ENCODE measurements at regions not wholly inside any gene's neighbourhood (a gene's known extent, or its start where the extent isn't known, plus 50 kb on each side); places are given as distances from the start of the nearest gene placed in this dataset.

DNA sequence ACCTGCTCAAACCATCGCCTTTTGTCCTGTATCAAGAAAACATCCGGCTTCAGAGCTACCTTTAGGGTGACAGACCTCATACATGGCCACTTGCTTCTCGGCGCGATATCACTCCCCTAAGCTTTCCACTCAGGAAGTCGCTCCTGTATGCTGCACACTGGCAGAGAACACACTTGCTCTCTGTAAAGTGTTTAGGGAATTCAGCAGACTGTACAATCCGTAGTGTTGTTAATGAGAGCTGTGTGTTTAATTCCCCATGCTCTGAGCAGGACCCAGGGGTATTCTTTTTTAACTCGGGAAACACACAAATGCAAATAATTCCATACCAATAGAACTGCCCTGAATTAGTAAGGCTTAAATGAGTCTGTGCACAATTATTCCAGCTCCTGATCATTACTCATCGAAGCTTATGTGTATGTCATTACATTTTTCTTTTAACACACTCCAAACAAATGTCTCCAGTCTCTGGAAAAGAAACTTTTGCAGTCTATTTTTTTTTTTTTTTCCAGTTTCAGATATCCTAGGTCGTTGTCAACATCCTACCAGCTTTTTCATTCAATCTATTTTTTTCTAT, 338.7 kb upstream of the ARID1B start:
- Histone ChIP-seq H3K4me1 (ENCODE audit: insufficient read depth) (no peaks in the 10 kb centered on the region), H3K36me3 (no peaks in the 10 kb centered on the region), H3K27me3 (no peaks in the 10 kb centered on the region), H3K4me3 (no peak overlapping the region), H3K9me3 (no peaks in the 10 kb centered on the region), H3K27ac (no peak overlapping the region)
- intact Hi-C loops (cut with DNase I), result no loop called here
- DNase-seq, result no peak
- TF ChIP-seq POLR2A (IDR thresholded peaks at IDR 0.05) (no peak), EP300 (IDR thresholded peaks at IDR 0.05) (no peak)
- TF ChIP-seq, protein P1, sequence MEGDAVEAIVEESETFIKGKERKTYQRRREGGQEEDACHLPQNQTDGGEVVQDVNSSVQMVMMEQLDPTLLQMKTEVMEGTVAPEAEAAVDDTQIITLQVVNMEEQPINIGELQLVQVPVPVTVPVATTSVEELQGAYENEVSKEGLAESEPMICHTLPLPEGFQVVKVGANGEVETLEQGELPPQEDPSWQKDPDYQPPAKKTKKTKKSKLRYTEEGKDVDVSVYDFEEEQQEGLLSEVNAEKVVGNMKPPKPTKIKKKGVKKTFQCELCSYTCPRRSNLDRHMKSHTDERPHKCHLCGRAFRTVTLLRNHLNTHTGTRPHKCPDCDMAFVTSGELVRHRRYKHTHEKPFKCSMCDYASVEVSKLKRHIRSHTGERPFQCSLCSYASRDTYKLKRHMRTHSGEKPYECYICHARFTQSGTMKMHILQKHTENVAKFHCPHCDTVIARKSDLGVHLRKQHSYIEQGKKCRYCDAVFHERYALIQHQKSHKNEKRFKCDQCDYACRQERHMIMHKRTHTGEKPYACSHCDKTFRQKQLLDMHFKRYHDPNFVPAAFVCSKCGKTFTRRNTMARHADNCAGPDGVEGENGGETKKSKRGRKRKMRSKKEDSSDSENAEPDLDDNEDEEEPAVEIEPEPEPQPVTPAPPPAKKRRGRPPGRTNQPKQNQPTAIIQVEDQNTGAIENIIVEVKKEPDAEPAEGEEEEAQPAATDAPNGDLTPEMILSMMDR (IDR thresholded peaks at IDR 0.05), result no peak
- 51 to 60% (median 55%) methylated on average over 10 of the region's 10 CpGs for WGBS, 3 donors

DNA sequence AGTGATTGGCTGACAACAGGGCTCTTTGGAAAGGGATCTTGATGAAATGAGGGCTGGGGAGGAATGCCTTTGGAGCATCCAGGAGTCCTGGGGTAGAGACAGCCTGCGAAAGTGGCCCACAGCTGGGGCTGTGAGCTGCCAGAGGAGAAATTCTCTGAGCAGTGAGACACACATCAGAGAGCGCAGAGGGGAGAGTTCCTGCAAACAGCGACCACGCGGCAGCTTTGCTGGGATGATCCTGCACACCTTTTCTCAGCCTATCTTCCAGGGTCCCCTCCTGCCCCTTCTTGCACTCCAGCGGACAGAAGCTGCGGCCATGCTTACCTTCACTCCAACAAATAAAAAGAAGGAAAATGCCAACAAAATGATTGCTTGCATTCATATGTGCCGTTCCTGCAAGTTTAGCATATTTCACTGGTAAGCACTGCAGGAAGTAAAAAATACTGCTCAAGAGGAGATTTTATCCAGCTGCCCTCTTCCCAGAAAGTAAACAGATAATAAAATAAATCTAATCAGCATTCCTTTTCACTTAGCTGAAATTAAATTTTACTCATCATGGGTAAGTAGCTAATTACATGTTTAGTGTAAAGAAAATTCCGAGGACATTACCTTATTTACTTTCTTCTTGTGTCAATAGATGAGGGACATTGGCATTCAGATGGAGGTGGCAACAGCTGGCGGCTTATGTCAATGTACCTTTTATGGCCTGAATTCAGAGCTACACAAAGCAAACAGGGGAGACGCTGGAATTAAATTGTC, 339.9 kb upstream of the ARID1B start:
- Histone ChIP-seq H3K27me3 (no peaks in the 10 kb centered on the region), H3K36me3 (no peaks in the 10 kb centered on the region), H3K27ac (no peak overlapping the region), H3K4me1 (ENCODE audit: insufficient read depth) (no peaks in the 10 kb centered on the region), H3K9me3 (no peaks in the 10 kb centered on the region), H3K4me3 (no peak overlapping the region)
- TF ChIP-seq, protein P1 (IDR thresholded peaks at IDR 0.05), result no peak
- 12 to 31% (median 14%) methylated on average over 11 of the region's 11 CpGs for WGBS, 3 donors
- intact Hi-C loops (cut with DNase I), result no loop called here
- no peak for DNase-seq

DNA sequence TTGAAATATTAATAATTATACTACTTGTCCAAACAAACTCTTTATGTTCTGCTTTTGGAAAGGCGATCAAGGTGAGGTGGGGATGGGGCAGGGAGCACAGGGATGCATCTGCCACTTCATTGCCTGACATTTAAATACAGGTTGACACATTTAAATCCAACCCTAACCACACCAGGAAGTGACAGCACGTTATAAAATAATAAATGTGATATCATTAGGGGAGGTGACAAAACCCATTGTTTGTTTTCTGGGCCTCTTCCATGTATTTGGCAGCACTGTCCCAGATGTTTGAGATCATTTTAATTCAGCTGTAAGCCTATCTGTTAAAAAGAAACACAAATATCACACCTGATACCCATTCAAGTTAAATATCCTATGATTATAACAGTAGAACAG, 342.4 kb upstream of the ARID1B start:
- TF ChIP-seq POLR2A (IDR thresholded peaks at IDR 0.05) (no peak), EP300 (IDR thresholded peaks at IDR 0.05) (no peak)
- TF ChIP-seq, protein P1 (IDR thresholded peaks at IDR 0.05), result no peak
- H3K4me1 ChIP-seq (ENCODE audit: insufficient read depth), result no peaks in the 10 kb centered on the region
- H3K27ac ChIP-seq, result no peak overlapping the region
- DNase-seq, result no peak
- intact Hi-C loops (cut with DNase I), result no loop called here
- no peaks in the 10 kb centered on the region for H3K9me3 ChIP-seq
- no peaks in the 10 kb centered on the region for H3K36me3 ChIP-seq
- 78 to 83% (median 79%) methylated on average over 2 of the region's 2 CpGs for WGBS, 3 donors
- no peak overlapping the region for H3K4me3 ChIP-seq
- no peaks in the 10 kb centered on the region for H3K27me3 ChIP-seq

DNA sequence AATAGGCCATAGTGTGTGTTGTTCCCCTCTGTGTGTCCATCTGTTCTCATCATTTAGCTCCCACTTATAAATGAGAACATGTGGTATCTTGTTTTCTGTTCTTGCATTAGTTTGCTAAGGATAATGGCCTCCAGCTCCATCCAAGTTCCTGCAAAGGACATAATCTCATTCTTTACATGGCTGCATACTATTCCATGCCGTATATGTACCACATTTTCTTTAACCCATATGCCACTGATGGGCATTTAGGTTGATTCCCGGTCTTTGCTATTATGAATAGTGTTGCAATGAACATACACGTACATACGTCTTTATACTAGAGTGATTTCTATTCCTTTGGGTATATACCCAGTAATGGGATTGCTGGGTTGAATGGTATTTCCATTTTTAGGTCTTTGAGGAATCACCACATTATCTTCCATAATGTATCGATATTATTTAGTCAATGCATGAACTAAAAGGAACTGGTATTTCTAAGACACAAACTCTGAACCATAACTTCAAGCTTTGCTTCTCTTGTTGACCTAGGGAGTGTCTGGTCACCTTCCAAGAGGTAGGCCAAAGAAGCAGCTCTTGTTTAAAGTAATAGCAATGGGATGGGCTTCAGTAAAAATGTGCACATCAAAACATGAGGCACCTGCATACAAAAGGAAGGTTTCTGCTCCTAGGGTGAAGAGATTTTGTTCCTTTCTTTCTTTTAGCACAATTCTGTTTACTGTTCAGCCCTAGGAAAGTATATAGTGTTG, 343.0 kb upstream of the ARID1B start:
- intact Hi-C loops (cut with DNase I), result no loop called here
- no peaks in the 10 kb centered on the region for H3K36me3 ChIP-seq
- no peak overlapping the region for H3K4me3 ChIP-seq
- no peak overlapping the region for H3K27ac ChIP-seq
- H3K4me1 ChIP-seq (ENCODE audit: insufficient read depth), result no peaks in the 10 kb centered on the region
- H3K9me3 ChIP-seq, result no peaks in the 10 kb centered on the region
- DNase-seq, result no peak
- H3K27me3 ChIP-seq, result no peaks in the 10 kb centered on the region
- TF ChIP-seq POLR2A (IDR thresholded peaks at IDR 0.05) (no peak), EP300 (IDR thresholded peaks at IDR 0.05) (no peak)
- TF ChIP-seq, protein P1 (IDR thresholded peaks at IDR 0.05), result no peak
- 96% methylated on average over 5 of the region's 5 CpGs for whole genome bisulfite sequencing, 3 donors
